Effector CD4-positive, alpha-beta T cell (primary cell): ENCODE measurements at regions not wholly inside any gene's neighbourhood (a gene's known extent, or its start where the extent isn't known, plus 50 kb on each side); places are given as distances from the start of the nearest gene placed in this dataset.

Source experiments
- DNase-seq: peaks from one replicate; pipeline ENCODE4 v3.0.0-alpha.2; 2020

DNA sequence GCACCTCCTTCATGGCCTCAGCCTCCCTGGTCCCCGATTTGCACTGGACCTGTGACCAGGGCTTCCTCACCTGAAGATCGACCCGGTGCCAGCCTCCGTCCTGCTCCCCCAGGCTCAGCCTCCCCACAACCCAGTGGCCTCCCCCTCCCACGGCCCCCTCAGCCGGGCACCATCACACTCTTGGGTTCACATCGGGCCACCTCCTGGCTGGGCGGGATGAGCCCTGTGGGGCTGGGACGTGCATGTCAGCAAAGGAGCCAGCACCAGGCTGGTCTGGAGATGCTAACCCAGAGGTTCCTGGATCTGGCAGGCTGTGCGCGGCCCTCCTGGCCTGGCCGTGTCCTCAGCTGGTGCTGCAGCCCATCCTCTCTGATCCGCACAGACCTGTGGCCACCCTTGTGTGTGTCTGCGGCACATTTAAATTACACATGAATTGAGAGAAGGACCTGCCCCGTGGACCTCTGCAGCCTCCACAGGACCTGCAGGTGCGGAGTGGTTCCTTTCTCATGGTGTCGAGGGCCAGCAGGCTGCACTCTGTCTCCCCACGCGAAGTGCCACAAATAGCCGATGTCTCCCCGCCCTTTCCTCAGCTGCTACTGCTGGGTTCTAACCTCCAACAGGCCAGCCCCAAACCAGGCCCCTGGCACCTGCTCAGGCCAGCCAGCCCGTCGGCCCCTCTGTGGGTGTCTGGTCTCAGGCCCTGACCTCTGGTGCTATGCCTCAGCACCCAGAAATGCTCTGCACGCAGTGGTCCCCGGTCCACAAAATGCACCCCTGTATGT is 237.5 kb downstream of the ERMARD start:
- no peak for DNase-seq

GRCh38 chr6:169986848-169987498 is 235.6 kb downstream of the ERMARD start:
- no peak for DNase-seq

DNA sequence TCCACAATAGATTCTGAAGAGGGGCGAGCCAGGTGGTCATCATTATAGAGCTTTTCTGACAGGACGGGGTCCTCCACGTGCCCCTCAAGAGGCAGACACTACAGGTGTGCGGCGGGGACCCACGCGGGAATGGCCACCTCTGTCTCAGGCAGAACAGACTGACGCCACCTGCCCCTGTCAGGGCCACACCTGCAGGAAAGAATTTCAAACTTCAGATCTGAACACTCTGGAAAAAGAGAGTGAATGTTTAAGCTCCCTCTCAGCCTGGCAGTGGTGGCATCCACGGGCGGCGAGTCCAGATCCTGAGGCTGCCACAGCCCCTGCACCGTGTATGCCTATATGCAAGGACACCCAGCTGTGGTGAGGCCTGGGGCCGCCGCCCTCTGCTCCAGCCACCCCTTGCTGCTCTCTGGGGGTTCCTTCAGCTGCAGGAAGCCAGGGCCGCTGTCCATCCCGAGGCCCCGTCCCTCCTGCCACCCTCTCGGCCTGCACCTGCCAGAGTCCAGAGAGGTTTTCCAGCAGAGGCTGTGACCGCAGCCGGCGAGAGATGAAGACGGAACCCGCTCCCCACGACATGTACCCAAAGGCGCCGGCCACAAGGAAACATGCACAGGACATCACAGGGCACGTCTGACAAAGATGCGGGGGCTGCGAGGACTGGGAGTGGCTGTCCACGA is 234.9 kb downstream of the ERMARD start:
- DNase-seq, result no peak

DNA sequence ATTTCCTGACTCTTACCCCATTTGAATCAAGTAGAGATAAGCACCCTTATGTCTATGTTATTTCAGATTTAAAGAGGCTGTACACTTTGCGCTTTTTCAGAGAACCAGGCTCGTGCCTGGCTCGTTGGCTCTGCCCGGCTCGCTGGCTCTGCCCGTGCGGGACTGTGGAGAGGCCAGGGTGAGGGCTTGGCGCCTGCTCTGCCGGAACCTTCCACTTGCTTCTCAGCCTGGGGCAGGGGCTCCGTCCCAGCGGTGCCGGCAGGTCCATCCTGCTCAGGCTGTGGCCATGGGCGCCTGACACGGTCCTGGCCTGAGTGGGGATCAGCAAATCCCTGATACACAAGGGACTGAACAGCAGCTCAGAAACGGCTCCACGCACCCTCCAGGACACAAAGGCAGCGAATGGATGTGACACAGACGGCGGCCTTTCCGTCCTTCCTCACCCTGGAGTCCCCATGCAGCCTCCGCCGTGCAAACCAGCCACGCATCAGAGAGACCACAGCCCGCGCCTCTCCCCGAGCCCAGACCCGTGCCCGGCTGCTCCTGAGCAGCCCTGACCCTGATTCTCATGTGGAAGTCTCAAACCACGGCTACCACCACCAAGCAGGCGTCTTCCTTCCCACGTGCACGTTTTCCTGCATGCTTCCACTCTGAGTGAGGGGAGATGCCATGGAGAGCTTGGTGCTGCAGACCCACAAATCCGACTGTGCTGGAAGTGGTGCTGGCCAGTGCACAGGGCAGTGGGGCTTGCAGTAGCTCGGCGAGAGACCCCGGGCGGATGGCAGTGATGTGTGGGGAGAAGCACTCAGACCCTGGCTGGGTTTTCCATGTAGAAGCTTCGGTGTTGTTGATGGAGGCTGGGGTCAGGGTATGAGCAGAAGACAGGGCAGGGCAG is 233.9 kb downstream of the ERMARD start:
- no peak for DNase-seq

DNA sequence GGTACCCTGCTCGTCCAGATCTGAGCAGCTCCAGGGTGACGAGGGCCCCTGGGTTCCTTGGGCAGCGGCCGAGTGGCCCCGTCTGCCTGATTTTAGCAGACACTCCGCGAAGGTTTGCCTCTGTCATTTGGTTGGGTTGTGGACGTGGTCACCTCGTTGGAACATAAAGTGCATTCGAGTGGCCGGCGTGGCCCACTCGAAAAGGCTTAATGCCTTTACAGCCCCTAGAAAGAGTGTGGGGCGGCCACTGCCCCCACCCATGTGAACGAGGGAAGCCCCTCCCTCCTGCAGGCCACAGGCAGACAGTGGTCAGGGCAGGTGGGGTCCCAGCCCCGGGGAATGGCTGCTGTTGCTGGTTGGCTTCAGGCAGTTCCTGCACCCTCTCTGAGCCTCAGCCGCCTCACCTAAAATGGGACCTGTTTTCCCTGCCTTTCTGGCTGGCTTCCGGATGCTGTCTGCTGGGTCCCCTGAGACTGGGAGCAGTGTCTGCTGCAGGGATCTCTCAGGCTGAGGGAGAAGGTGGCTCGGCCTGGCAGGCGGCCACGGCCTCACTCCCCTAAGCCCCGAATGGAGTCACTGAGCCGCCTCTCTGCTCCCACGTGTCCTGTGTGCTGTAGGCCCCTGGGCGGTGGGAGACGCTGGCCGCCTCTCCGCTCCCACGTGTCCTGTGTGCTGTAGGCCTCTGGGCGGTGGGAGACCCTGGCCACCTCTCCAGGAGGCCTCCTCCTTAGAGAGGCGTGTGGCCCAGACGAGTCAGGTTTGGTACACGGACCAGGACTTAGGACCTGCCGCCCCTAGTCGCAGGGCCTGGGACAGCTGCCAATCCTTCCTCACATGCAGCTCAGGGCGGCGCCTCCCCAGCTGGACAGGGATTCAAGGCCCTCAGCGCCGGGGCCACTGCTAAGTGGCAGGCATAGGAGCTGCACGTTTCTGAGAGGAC is 233.0 kb downstream of the ERMARD start:
- DNase-seq, result no peak

DNA sequence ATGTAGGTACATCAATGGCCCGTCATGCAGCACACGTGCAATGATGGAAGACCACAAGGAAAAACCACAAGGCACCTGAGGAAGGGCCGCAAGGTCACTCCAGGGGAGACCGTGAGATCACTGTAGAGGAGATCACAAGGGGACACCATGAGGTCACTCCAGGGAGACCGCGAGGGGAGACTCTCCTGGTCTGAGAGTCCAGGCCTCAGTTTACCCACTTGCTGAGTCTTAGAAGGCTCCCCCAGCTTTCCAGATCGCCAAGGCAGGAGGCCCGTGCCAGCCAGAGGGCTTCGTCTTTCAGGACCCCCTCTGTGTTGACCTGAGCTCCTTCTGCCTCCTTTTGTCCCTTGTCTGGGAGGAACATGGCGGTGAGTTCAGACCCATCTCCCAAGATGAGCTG is 232.2 kb downstream of the ERMARD start:
- no peak for DNase-seq

DNA sequence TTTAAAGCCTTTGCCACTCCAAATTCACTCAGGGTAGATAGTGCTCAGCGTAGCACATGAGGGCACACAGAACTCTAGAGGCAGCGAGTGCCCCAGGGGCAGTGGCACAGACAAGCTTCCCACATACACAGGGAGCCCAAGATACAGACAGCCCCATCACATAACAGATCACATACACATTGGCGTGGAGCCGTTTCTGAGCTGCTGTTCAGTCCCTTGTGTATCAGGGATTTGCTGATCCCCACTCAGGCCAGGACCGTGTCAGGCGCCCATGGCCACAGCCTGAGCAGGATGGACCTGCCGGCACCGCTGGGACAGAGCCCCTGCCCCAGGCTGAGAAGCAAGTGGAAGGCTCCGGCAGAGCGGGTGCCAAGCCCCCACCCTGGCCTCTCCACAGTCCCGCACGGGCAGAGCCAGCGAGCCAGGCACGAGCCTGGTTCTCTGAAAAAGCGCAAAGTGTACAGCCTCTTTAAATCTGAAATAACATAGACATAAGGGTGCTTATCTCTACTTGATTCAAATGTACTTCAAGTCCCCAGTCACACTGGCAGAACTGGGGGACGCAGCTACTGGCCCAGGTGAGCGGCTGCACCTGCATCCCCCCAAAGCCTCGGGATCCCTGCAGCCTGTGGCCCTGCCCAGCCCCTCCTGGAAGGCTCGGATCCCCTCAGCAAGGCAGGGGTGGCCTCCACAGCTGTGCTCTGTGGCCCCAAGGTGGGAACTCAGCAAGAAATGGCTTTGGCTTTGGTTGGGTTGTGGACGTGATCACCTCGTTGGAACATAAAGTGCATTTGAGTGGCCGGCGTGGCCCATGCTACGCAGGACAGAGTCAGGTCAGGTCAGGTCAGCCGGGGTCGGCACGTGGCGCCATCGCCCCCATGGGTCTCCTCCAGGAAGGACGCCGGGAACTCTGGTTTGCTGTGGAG is 231.3 kb downstream of the ERMARD start:
- no peak for DNase-seq

DNA sequence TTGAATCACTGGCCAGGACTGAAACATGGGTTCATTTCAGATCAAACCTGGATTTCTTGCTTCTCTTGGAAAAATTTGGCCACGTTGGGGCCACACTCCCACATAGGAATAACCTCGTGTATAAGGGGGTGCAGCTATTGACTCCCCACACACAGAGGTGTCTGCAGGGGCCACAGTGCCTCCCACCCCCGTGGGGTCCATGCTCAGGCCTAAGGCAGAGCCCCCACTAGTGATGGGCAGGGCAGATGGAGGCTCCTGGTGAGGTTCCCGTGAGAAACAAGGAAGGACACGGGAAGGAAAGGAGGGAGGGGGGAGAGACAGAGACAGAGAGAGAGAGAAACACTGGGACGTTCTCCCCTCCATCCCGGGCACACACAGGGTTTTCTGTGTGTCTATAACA is 230.5 kb downstream of the ERMARD start:
- no peak for DNase-seq

- no peak for DNase-seq
Observed at GRCh38 chr6:169981568-169981967, 230.1 kb downstream of the ERMARD start.

GRCh38 chr6:169980826-169981450 is 229.5 kb downstream of the ERMARD start:
- DNase-seq, result no peak

DNA sequence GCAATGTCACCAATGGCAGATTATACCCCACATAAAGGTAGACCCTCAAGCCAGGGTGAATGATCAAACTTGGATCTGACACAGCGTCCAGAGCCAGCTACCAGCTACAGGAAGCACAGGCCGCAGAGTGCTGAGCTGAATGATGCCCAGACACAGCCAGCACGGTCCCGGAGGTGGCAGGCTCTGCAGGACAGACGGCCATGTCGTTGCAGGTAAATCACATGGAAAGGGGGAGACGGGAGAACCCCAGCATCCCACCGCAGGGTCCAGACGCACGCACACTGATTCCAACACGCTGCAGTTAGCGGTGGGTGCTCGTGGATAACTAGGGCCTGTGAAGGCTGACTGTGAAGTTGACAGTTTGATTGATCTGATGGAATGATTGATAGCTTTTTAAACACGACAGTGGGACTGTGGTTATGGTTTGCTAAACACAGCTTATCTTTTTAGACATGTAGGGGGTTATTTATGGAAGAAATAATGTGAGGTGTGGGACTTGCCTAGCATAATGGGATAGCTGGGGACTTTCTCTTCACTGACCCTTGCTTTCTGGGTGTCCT is 228.5 kb downstream of the ERMARD start:
- DNase-seq, result no peak

DNA sequence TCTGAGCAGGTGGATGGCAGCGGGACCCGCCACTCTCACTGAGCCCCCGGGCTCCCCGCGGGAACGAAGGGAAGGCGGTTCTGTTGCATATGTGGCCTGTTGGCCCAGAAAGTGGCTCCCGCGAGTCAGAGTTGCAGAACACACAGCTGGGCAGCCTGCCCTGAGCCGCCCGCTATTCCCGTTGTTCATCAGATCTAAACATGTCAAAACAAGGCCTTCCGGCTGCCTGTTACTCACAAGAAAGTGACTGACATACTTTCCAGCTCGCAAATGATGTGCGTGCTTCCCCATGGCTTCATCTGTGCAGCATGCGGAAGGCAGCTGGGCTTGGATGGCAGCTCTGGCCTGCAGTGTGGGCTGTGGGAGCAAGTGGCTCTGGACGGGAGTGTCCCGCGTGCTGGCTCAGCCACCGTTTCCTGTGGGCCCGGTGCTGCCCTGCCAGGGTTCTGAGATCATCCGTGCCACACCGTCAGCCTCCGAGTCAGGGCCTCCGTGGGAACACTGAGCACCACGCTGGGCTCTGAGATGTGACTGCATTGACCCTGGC is 227.3 kb downstream of the ERMARD start:
- DNase-seq, result no peak

GRCh38 chr6:169977434-169978265 is 226.2 kb downstream of the ERMARD start:
- no peak for DNase-seq

GRCh38 chr6:169976301-169977081 is 225.1 kb downstream of the ERMARD start:
- DNase-seq, result no peak

- no peak for DNase-seq
Observed at GRCh38 chr6:169975701-169976100, 224.3 kb downstream of the ERMARD start.

DNA sequence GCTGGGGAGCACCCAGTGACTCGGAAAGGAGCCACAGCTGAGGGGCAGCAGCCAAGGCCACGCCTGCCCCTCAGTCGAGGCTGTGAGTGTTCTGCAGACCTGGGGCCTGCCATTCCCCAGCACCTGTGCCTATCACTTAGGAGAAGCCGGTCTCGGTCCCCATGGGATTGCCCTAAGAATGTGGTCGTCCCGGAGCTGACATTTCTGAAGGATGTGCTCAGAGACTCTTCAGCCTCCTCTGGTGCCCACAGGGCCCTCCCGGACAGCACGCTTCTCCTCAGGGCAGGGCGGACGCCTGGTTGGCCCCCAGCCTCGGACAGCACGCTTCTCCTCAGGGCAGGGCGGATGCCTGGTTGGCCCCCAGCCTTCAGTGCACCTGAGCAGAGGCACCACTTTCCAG is 223.9 kb downstream of the ERMARD start:
- no peak for DNase-seq

- no peak for DNase-seq
Observed at GRCh38 chr6:169974663-169975062, 223.2 kb downstream of the ERMARD start.
